ENCODE measurements at regions not wholly inside any gene's neighbourhood (a gene's known extent, or its start where the extent isn't known, plus 50 kb on each side); places are given as distances from the start of the nearest gene placed in this dataset.

GRCh38 chr20:12173347-12174012, 255.8 kb downstream of the BTBD3 start:
- TF ChIP-seq CTCF (conservative IDR thresholded peaks at IDR 0.05; ENCODE audit: low read depth, low read length) = no peak
- Histone ChIP-seq H3K4me3 (IDR thresholded peaks at IDR 0.05; ENCODE audit: insufficient read depth, low read depth, low read length) (no peak overlapping the region), H3K4me1 (ENCODE audit: low read depth, poor library complexity, severe bottlenecking) (peaks cover 44% of the 10 kb centered on the region), H3K9ac (peak overlapping the region; percentile 18; the same call in 1 of the 2 replicates), H3K27ac (peak overlapping the region; percentile 84), H2AFZ (ENCODE audit: low read depth) (peak overlapping the region; percentile 50; the same call in 1 of the 2 replicates), H3K36me3 (ENCODE audit: insufficient read depth) (no peaks in the 10 kb centered on the region), H3K79me2 (ENCODE audit: insufficient read depth, low read depth) (no peaks in the 10 kb centered on the region), H3K4me2 (peak overlapping the region; percentile 93), H4K20me1 (ENCODE audit: insufficient read depth) (no peaks in the 10 kb centered on the region), H3K27me3 (ENCODE audit: insufficient read depth, low read depth) (no peaks in the 10 kb centered on the region)

GRCh38 chr20:12175538-12175937, 257.8 kb downstream of the BTBD3 start:
- H4K20me1 ChIP-seq (ENCODE audit: insufficient read depth) = no peaks in the 10 kb centered on the region
- H3K9ac ChIP-seq = no peak overlapping the region
- no peaks in the 10 kb centered on the region for H3K36me3 ChIP-seq (ENCODE audit: insufficient read depth)
- no peaks in the 10 kb centered on the region for H3K79me2 ChIP-seq (ENCODE audit: insufficient read depth, low read depth)
- no peak overlapping the region for H3K4me2 ChIP-seq
- H3K27ac ChIP-seq = no peak overlapping the region
- no peaks in the 10 kb centered on the region for H3K27me3 ChIP-seq (ENCODE audit: insufficient read depth, low read depth)
- TF ChIP-seq CTCF (conservative IDR thresholded peaks at IDR 0.05; ENCODE audit: low read depth, low read length) = no peak
- no peak overlapping the region for H3K4me3 ChIP-seq (IDR thresholded peaks at IDR 0.05; ENCODE audit: insufficient read depth, low read depth, low read length)
- H2AFZ ChIP-seq (ENCODE audit: low read depth) = no peak overlapping the region
- H3K4me1 ChIP-seq (ENCODE audit: low read depth, poor library complexity, severe bottlenecking) = peaks cover 44% of the 10 kb centered on the region

- H3K4me1 ChIP-seq (ENCODE audit: low read depth, poor library complexity, severe bottlenecking) = peaks cover 23% of the 10 kb centered on the region
- H3K79me2 ChIP-seq (ENCODE audit: insufficient read depth, low read depth) = no peaks in the 10 kb centered on the region
- no peaks in the 10 kb centered on the region for H3K27me3 ChIP-seq (ENCODE audit: insufficient read depth, low read depth)
- no peak overlapping the region for H3K4me2 ChIP-seq
- no peaks in the 10 kb centered on the region for H3K36me3 ChIP-seq (ENCODE audit: insufficient read depth)
- H3K27ac ChIP-seq = no peak overlapping the region
- H3K9ac ChIP-seq = no peak overlapping the region
- TF ChIP-seq CTCF (conservative IDR thresholded peaks at IDR 0.05; ENCODE audit: low read depth, low read length) = no peak
- H3K4me3 ChIP-seq (IDR thresholded peaks at IDR 0.05; ENCODE audit: insufficient read depth, low read depth, low read length) = no peak overlapping the region
- H2AFZ ChIP-seq (ENCODE audit: low read depth) = no peak overlapping the region
- no peaks in the 10 kb centered on the region for H4K20me1 ChIP-seq (ENCODE audit: insufficient read depth)
These were observed 260.1 kb downstream of the BTBD3 start for GRCh38 chr20:12177657-12178293.

- H3K36me3 ChIP-seq (ENCODE audit: insufficient read depth) = no peaks in the 10 kb centered on the region
- H3K9ac ChIP-seq = no peak overlapping the region
- no peak overlapping the region for H3K4me2 ChIP-seq
- no peak for TF ChIP-seq CTCF (conservative IDR thresholded peaks at IDR 0.05; ENCODE audit: low read depth, low read length)
- no peak overlapping the region for H3K4me3 ChIP-seq (IDR thresholded peaks at IDR 0.05; ENCODE audit: insufficient read depth, low read depth, low read length)
- H4K20me1 ChIP-seq (ENCODE audit: insufficient read depth) = no peaks in the 10 kb centered on the region
- H2AFZ ChIP-seq (ENCODE audit: low read depth) = no peak overlapping the region
- no peak overlapping the region for H3K27ac ChIP-seq
- H3K27me3 ChIP-seq (ENCODE audit: insufficient read depth, low read depth) = no peaks in the 10 kb centered on the region
- peaks cover 5% of the 10 kb centered on the region for H3K4me1 ChIP-seq (ENCODE audit: low read depth, poor library complexity, severe bottlenecking)
- H3K79me2 ChIP-seq (ENCODE audit: insufficient read depth, low read depth) = no peaks in the 10 kb centered on the region
These were observed 262.0 kb downstream of the BTBD3 start for GRCh38 chr20:12179692-12180091.

Data from KMS-11 (cell line).